H9 (cell line): ENCODE measurements at regions not wholly inside any gene's neighbourhood (a gene's known extent, or its start where the extent isn't known, plus 50 kb on each side); places are given as distances from the start of the nearest gene placed in this dataset.

ENCODE experiments used
- DNase-seq: peaks from one replicate; pipeline ENCODE4 v3.0.0-alpha.2; 2017
- H2AFZ ChIP-seq: one replicate; pipeline ENCODE4 v1.6.1; 2013; ENCODE audit warnings: mild to moderate bottlenecking, low read length, control low read depth, moderate library complexity
- H2AK5ac ChIP-seq: 2 replicates; pipeline ENCODE4 v1.6.1; 2013; ENCODE audit warnings: low read length, control low read depth, mixed read lengths; ENCODE audit not compliant: insufficient read length
- H2BK120ac ChIP-seq: one replicate; pipeline ENCODE4 v1.6.1; 2013; ENCODE audit warnings: low read depth, mild to moderate bottlenecking, low read length, control low read depth, inconsistent platforms; ENCODE audit not compliant: poor library complexity, severe bottlenecking
- H2BK12ac ChIP-seq: 2 replicates; pipeline ENCODE4 v1.6.1; 2013; ENCODE audit warnings: low read length, control low read depth, mixed read lengths, low read depth; ENCODE audit not compliant: insufficient read length
- H2BK15ac ChIP-seq: 2 replicates; pipeline ENCODE4 v1.6.1; 2013; ENCODE audit warnings: low read depth, low read length, control low read depth
- H2BK20ac ChIP-seq: one replicate; pipeline ENCODE4 v1.6.1; 2013; ENCODE audit warnings: low read depth, mild to moderate bottlenecking, low read length, control low read depth, inconsistent platforms; ENCODE audit not compliant: poor library complexity, severe bottlenecking
- H2BK5ac ChIP-seq: 2 replicates; pipeline ENCODE4 v1.6.1; 2013; ENCODE audit warnings: low read length, control low read depth, mixed read lengths; ENCODE audit not compliant: insufficient read length
- H3K14ac ChIP-seq: 2 replicates; pipeline ENCODE4 v1.6.1; 2013; ENCODE audit warnings: low read length, control low read depth; ENCODE audit not compliant: insufficient read depth
- H3K18ac ChIP-seq: 2 replicates; pipeline ENCODE4 v1.6.1; 2013; ENCODE audit warnings: low read depth, mild to moderate bottlenecking, mixed read lengths, low read length, control low read depth; ENCODE audit not compliant: insufficient read length
- H3K23ac ChIP-seq: 2 replicates; pipeline ENCODE4 v1.6.1; 2013; ENCODE audit warnings: low read length, control low read depth, mixed read lengths, low read depth; ENCODE audit not compliant: insufficient read length
- H3K23me2 ChIP-seq: 2 replicates; pipeline ENCODE4 v1.6.1; 2013; ENCODE audit warnings: low read depth, mild to moderate bottlenecking, mixed read lengths, low read length, control low read depth; ENCODE audit not compliant: insufficient read length, poor library complexity, severe bottlenecking
- H3K27ac ChIP-seq: 2 replicates; pipeline ENCODE4 v1.5.1; 2013; ENCODE audit warnings: low read length, control low read depth, mixed read lengths, low read depth; ENCODE audit not compliant: insufficient read length
- H3K27me3 ChIP-seq: 2 replicates; pipeline ENCODE4 v1.6.1; 2013; ENCODE audit warnings: low read length, control low read depth, inconsistent platforms; ENCODE audit not compliant: insufficient read depth
- H3K4ac ChIP-seq: 2 replicates; pipeline ENCODE4 v1.6.1; 2013; ENCODE audit warnings: low read depth, mild to moderate bottlenecking, control low read depth, inconsistent platforms, low read length, moderate library complexity
- H3K4me1 ChIP-seq: 2 replicates; pipeline ENCODE4 v1.6.1; 2013; ENCODE audit warnings: low read length, control low read depth, inconsistent platforms; ENCODE audit not compliant: insufficient read depth
- H3K4me2 ChIP-seq: 2 replicates; pipeline ENCODE4 v1.6.1; 2013; ENCODE audit warnings: low read length, control low read depth, mixed read lengths; ENCODE audit not compliant: insufficient read length, insufficient read depth
- H3K56ac ChIP-seq: 2 replicates; pipeline ENCODE4 v1.6.1; 2013; ENCODE audit warnings: low read depth, mild to moderate bottlenecking, mixed read lengths, low read length, control low read depth; ENCODE audit not compliant: insufficient read length
- H3K79me1 ChIP-seq: 2 replicates; pipeline ENCODE4 v1.6.1; 2013; ENCODE audit warnings: low read depth, mild to moderate bottlenecking, moderate library complexity, low read length, control low read depth, inconsistent platforms; ENCODE audit not compliant: insufficient read depth, poor library complexity, severe bottlenecking
- H3K79me2 ChIP-seq: 2 replicates; pipeline ENCODE4 v1.6.1; 2013; ENCODE audit warnings: low read length, control low read depth, inconsistent platforms; ENCODE audit not compliant: insufficient read depth
- H3K9ac ChIP-seq: 2 replicates; pipeline ENCODE4 v1.6.1; 2013; ENCODE audit warnings: low read length, control low read depth, mixed read lengths; ENCODE audit not compliant: insufficient read length; ENCODE audit errors: extremely low read depth
- H3K9me3 ChIP-seq: one replicate; pipeline ENCODE4 v1.6.1; 2013; ENCODE audit warnings: low read depth, low read length, inconsistent platforms; ENCODE audit not compliant: control insufficient read depth
- H3T11ph ChIP-seq: one replicate; pipeline ENCODE4 v1.6.1; 2013; ENCODE audit warnings: mild to moderate bottlenecking, low read length, control low read depth, inconsistent platforms
- H4K20me1 ChIP-seq: one replicate; pipeline ENCODE4 v1.6.1; 2013; ENCODE audit not compliant: control insufficient read depth, insufficient read length, insufficient read depth
- H4K5ac ChIP-seq: 2 replicates; pipeline ENCODE4 v1.6.1; 2013; ENCODE audit warnings: low read depth, mild to moderate bottlenecking, mixed read lengths, low read length, control low read depth; ENCODE audit not compliant: insufficient read length
- H4K8ac ChIP-seq: replicated peaks from 2 replicates; pipeline ENCODE4 v1.6.1; 2013; ENCODE audit warnings: low read length, control low read depth, mixed read lengths, low read depth; ENCODE audit not compliant: insufficient read length
- H4K91ac ChIP-seq: 2 replicates; pipeline ENCODE4 v1.6.1; 2013; ENCODE audit warnings: low read depth, mild to moderate bottlenecking, moderate library complexity, mixed read lengths, low read length, control low read depth; ENCODE audit not compliant: insufficient read length
- H3K27ac Mint-ChIP-seq, 3 experiments: 2 replicates in 2 of 3; 3 replicates in 1 of 3; pipeline ENCODE4 v1.8.0; 2020 to 2021; ENCODE audit warnings: mixed read lengths in 3 of 3, mild to moderate bottlenecking in 1 of 3, moderate library complexity in 1 of 3
- H3K27me3 Mint-ChIP-seq: 2 replicates; pipeline ENCODE4 v1.8.0; 2021; ENCODE audit warnings: low read depth, mild to moderate bottlenecking, moderate library complexity, mixed read lengths
- H3K36me3 Mint-ChIP-seq, 3 experiments: 2 replicates in 2 of 3; 3 replicates in 1 of 3; pipeline ENCODE4 v1.8.0; 2020 to 2021; ENCODE audit warnings: low read depth in 3 of 3, mixed read lengths in 3 of 3; ENCODE audit not compliant: insufficient read depth in 1 of 3
- H3K4me1 Mint-ChIP-seq, 2 experiments: 2 replicates each; pipeline ENCODE4 v1.8.0; 2020; ENCODE audit warnings: mixed read lengths in 2 of 2
- H3K4me3 Mint-ChIP-seq, 2 experiments: 2 replicates in 1 of 2; 3 replicates in 1 of 2; pipeline ENCODE4 v1.8.0; 2020 to 2021; ENCODE audit warnings: mild to moderate bottlenecking in 2 of 2, mixed read lengths in 2 of 2, moderate library complexity in 1 of 2
- H3K9me3 Mint-ChIP-seq, 2 experiments: 2 replicates in 1 of 2; 3 replicates in 1 of 2; pipeline ENCODE4 v1.8.0; 2020; ENCODE audit warnings: mild to moderate bottlenecking in 2 of 2, mixed read lengths in 2 of 2, moderate library complexity in 1 of 2
- CTCF ChIP-seq: fragments of 200-600 bp; sonication (generic); conservative IDR thresholded peaks from 3 replicates; pipeline ENCODE4 v1.8.0; 2021; ENCODE audit warnings: antibody characterized with exemption, mild to moderate bottlenecking
- WGBS: extraction: QIAGEN DNeasy Blood & Tissue Kit; methylation state at CpG from one replicate; pipeline ENCODE4 v1.1.7; 2013; ENCODE audit warnings: missing lambda C conversion rate, low lambda C conversion rate, mixed read lengths; ENCODE audit not compliant: insufficient read length; ENCODE audit errors: extremely low coverage; 5-methylcytosine and 5-hydroxymethylcytosine counted together

GRCh38 chr9:90502134-90502533 is 140.5 kb downstream of the DIRAS2 start:
- peaks cover 2% of the 10 kb centered on the region for H3K27me3 Mint-ChIP-seq
- no peak overlapping the region for H3K18ac ChIP-seq
- no peak overlapping the region for H2BK5ac ChIP-seq
- no peak overlapping the region for H2BK120ac ChIP-seq
- no peak for TF ChIP-seq CTCF
- no peak overlapping the region for H3K9ac ChIP-seq
- H3K14ac ChIP-seq, result no peak overlapping the region
- H3K23ac ChIP-seq, result no peak overlapping the region
- H3K27ac Mint-ChIP-seq, result peak overlapping the region in 1 of 3 experiments; percentile 67; a peak in 2 of 7 replicates
- H3K4me3 Mint-ChIP-seq, result no peak overlapping the region
- no peak overlapping the region for H3T11ph ChIP-seq
- no peak for DNase-seq
- H3K23me2 ChIP-seq, result no peaks in the 10 kb centered on the region
- no peaks in the 10 kb centered on the region for H3K79me2 ChIP-seq
- H4K5ac ChIP-seq, result no peak overlapping the region
- H3K4me1 ChIP-seq, result peaks cover 7% of the 10 kb centered on the region; the same call in 1 of the 2 replicates
- peaks cover 0 to 7% (median 7%) of the 10 kb centered on the region in 3 experiments; a peak in 4 of 7 replicates for H3K36me3 Mint-ChIP-seq
- H3K27me3 ChIP-seq, result no peaks in the 10 kb centered on the region
- H3K9me3 Mint-ChIP-seq, result peaks cover 0 to 7% of the 10 kb centered on the region in 2 experiments; a peak in 2 of 5 replicates
- H4K91ac ChIP-seq, result no peak overlapping the region
- H3K9me3 ChIP-seq, result no peaks in the 10 kb centered on the region
- WGBS, result no CpG with 5 or more reads among the region's 4 CpGs
- H3K27ac ChIP-seq, result no peak overlapping the region
- no peak overlapping the region for H3K4me2 ChIP-seq
- H3K79me1 ChIP-seq, result no peaks in the 10 kb centered on the region
- H3K4ac ChIP-seq, result no peak overlapping the region
- H4K8ac ChIP-seq, result no peak overlapping the region
- H2AK5ac ChIP-seq, result no peak overlapping the region
- H2AFZ ChIP-seq, result no peak overlapping the region
- H3K4me1 Mint-ChIP-seq, result peaks cover 19 to 20% of the 10 kb centered on the region in 2 experiments
- no peak overlapping the region for H3K56ac ChIP-seq
- no peak overlapping the region for H2BK15ac ChIP-seq
- no peak overlapping the region for H2BK20ac ChIP-seq
- H2BK12ac ChIP-seq, result no peak overlapping the region
- no peaks in the 10 kb centered on the region for H4K20me1 ChIP-seq
